ENCODE measurements at regions not wholly inside any gene's neighbourhood (a gene's known extent, or its start where the extent isn't known, plus 50 kb on each side); places are given as distances from the start of the nearest gene placed in this dataset.

- Histone ChIP-seq H3K27me3 (ENCODE audit: insufficient read depth in 3 of 3, low read length in 2 of 3) (peaks cover 0 to 6% (median 0%) of the 10 kb centered on the region in 3 donors), H3K36me3 (ENCODE audit: insufficient read depth in 1 of 2, low read depth in 1 of 2) (no peaks in the 10 kb centered on the region), H3K9me3 (no peaks in the 10 kb centered on the region), H3K27ac (no peak overlapping the region), H3K4me1 (no peaks in the 10 kb centered on the region), H3K4me3 (no peak overlapping the region)
- intact Hi-C loops (cut with DNase I) = loop anchor here (5.0 to 10.0 kb wide), 3 partner anchors 192 to 284 kb away; partner anchors contain the start of genes CPSF3 (in 1 of the 2) and ITGB1BP1 (in 1 of the 2)
- no peak for TF ChIP-seq CTCF (IDR thresholded peaks at IDR 0.05)
- ATAC-seq (no peak), DNase-seq (no peak)
- 70 to 86% (median 86%) methylated on average over 7 of the region's 7 CpGs for WGBS, 3 donors
Observed at GRCh38 chr2:9140645-9141044, 66.0 kb upstream of the ASAP2 start.

- WGBS, 3 donors = 37 to 41% (median 37%) methylated on average over 19 of the region's 19 CpGs
- Histone ChIP-seq H3K4me3 (no peak overlapping the region), H3K4me1 (no peaks in the 10 kb centered on the region), H3K27ac (no peak overlapping the region), H3K36me3 (ENCODE audit: insufficient read depth in 1 of 2, low read depth in 1 of 2) (no peaks in the 10 kb centered on the region), H3K27me3 (ENCODE audit: insufficient read depth in 3 of 3, low read length in 2 of 3) (peaks cover 0 to 6% (median 0%) of the 10 kb centered on the region in 3 donors), H3K9me3 (no peaks in the 10 kb centered on the region)
- intact Hi-C loops (cut with DNase I) = loop anchor here (5.0 to 10.0 kb wide), 4 partner anchors 193 to 285 kb away; partner anchors contain the start of genes CPSF3 (in 1 of the 2) and ITGB1BP1 (in 1 of the 2)
- peak; percentile 15 to 43 (median 36) for ATAC-seq
- peak; percentile 65 for TF ChIP-seq CTCF (IDR thresholded peaks at IDR 0.05)
- DNase-seq = peak; percentile 71 to 80
Observed at GRCh38 chr2:9139491-9140443, 66.8 kb upstream of the ASAP2 start.

- TF ChIP-seq CTCF (IDR thresholded peaks at IDR 0.05) = no peak
- no peak overlapping the region for H3K27ac ChIP-seq
- H3K4me3 ChIP-seq = no peak overlapping the region
- DNase-seq = no peak
- 71 to 76% (median 73%) methylated on average over 24 of the region's 24 CpGs for WGBS, 3 donors
- no peaks in the 10 kb centered on the region for H3K9me3 ChIP-seq
- no peaks in the 10 kb centered on the region for H3K4me1 ChIP-seq
- no peak for ATAC-seq
- intact Hi-C loops (cut with DNase I) = loop anchor here in 1 of 2 donors (10.0 kb wide), 1 partner anchor 263 kb away; no protein-coding TSS in a partner anchor
- no peaks in the 10 kb centered on the region for H3K36me3 ChIP-seq (ENCODE audit: insufficient read depth in 1 of 2, low read depth in 1 of 2)
- peaks cover 0 to 3% (median 0%) of the 10 kb centered on the region in 3 donors for H3K27me3 ChIP-seq (ENCODE audit: insufficient read depth in 3 of 3, low read length in 2 of 3)
Observed at GRCh38 chr2:9137379-9138150, 69.0 kb upstream of the ASAP2 start.

- ATAC-seq (no peak), DNase-seq (no peak)
- H3K36me3 ChIP-seq (ENCODE audit: insufficient read depth in 1 of 2, low read depth in 1 of 2) = no peaks in the 10 kb centered on the region
- H3K4me3 ChIP-seq = no peak overlapping the region
- 72 to 80% (median 74%) methylated on average over 15 of the region's 15 CpGs for WGBS, 3 donors
- no peak overlapping the region for H3K27ac ChIP-seq
- no peaks in the 10 kb centered on the region for H3K9me3 ChIP-seq
- no peaks in the 10 kb centered on the region for H3K4me1 ChIP-seq
- peaks cover 0 to 3% (median 0%) of the 10 kb centered on the region in 3 donors for H3K27me3 ChIP-seq (ENCODE audit: insufficient read depth in 3 of 3, low read length in 2 of 3)
- intact Hi-C loops (cut with DNase I) = loop anchor here in 1 of 2 donors (10.0 kb wide), 1 partner anchor 261 kb away; no protein-coding TSS in a partner anchor
- no peak for TF ChIP-seq CTCF (IDR thresholded peaks at IDR 0.05)
Observed at GRCh38 chr2:9135822-9136558, 70.6 kb upstream of the ASAP2 start.
